ENCODE measurements at regions not wholly inside any gene's neighbourhood (a gene's known extent, or its start where the extent isn't known, plus 50 kb on each side); places are given as distances from the start of the nearest gene placed in this dataset.

DNA sequence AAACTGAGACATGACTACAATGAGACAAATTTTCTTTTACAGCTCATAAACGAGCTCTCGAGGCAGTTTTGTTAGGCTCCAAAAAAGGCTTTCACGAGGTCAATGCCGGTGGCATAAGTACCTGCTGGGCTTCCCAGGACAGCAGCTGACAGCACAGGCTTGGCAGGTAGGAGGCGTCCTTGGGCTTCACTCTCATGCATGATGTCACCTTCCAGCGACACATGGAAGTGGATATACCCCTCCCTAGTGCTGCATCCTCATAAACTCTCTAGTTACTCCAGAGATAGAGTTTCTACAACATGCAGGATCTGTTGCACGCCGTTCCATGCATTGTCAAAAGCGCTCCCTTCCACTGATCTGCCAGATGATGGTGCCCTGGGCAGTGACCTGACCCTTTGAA lies 112.5 kb upstream of the PAXBP1 start:
- Histone ChIP-seq H3K36me3 (ENCODE audit: insufficient read depth, low read length) (no peaks in the 10 kb centered on the region), H3K4me1 (ENCODE audit: control insufficient read depth, insufficient read depth, low read length) (no peaks in the 10 kb centered on the region), H3K4me3 (ENCODE audit: low read length) (no peak overlapping the region), H3K27me3 (ENCODE audit: control insufficient read depth, insufficient read depth, low read length) (peaks cover 17% of the 10 kb centered on the region), H3K9me3 (replicated peaks; ENCODE audit: low read length) (no peaks in the 10 kb centered on the region), H3K9ac (ENCODE audit: low read depth, low read length) (no peak overlapping the region), H3K4me2 (ENCODE audit: low read length) (no peak overlapping the region)

GRCh38 chr21:32886339-32886738 lies 114.8 kb upstream of the PAXBP1 start:
- Histone ChIP-seq H3K4me3 (ENCODE audit: low read length) (no peak overlapping the region), H3K9ac (ENCODE audit: low read depth, low read length) (no peak overlapping the region), H3K4me2 (ENCODE audit: low read length) (no peak overlapping the region), H3K4me1 (ENCODE audit: control insufficient read depth, insufficient read depth, low read length) (no peaks in the 10 kb centered on the region), H3K36me3 (ENCODE audit: insufficient read depth, low read length) (no peaks in the 10 kb centered on the region), H3K9me3 (replicated peaks; ENCODE audit: low read length) (no peaks in the 10 kb centered on the region), H3K27me3 (ENCODE audit: control insufficient read depth, insufficient read depth, low read length) (peaks cover 16% of the 10 kb centered on the region)

GRCh38 chr21:32887026-32887425 lies 115.5 kb upstream of the PAXBP1 start:
- Histone ChIP-seq H3K27me3 (ENCODE audit: control insufficient read depth, insufficient read depth, low read length) (peaks cover 12% of the 10 kb centered on the region), H3K36me3 (ENCODE audit: insufficient read depth, low read length) (no peaks in the 10 kb centered on the region), H3K9ac (ENCODE audit: low read depth, low read length) (no peak overlapping the region), H3K4me2 (ENCODE audit: low read length) (no peak overlapping the region), H3K4me1 (ENCODE audit: control insufficient read depth, insufficient read depth, low read length) (no peaks in the 10 kb centered on the region), H3K4me3 (ENCODE audit: low read length) (no peak overlapping the region), H3K9me3 (replicated peaks; ENCODE audit: low read length) (no peaks in the 10 kb centered on the region)

- H3K27me3 ChIP-seq (ENCODE audit: control insufficient read depth, insufficient read depth, low read length), result peaks cover 5% of the 10 kb centered on the region
- H3K4me3 ChIP-seq (ENCODE audit: low read length), result no peak overlapping the region
- no peak overlapping the region for H3K9ac ChIP-seq (ENCODE audit: low read depth, low read length)
- H3K9me3 ChIP-seq (replicated peaks; ENCODE audit: low read length), result no peaks in the 10 kb centered on the region
- no peaks in the 10 kb centered on the region for H3K36me3 ChIP-seq (ENCODE audit: insufficient read depth, low read length)
- H3K4me1 ChIP-seq (ENCODE audit: control insufficient read depth, insufficient read depth, low read length), result no peaks in the 10 kb centered on the region
- no peak overlapping the region for H3K4me2 ChIP-seq (ENCODE audit: low read length)
Measured at GRCh38 chr21:32888971-32889370, 117.4 kb upstream of the PAXBP1 start.

GRCh38 chr21:32889596-32889995 lies 118.0 kb upstream of the PAXBP1 start:
- no peaks in the 10 kb centered on the region for H3K9me3 ChIP-seq (replicated peaks; ENCODE audit: low read length)
- H3K4me2 ChIP-seq (ENCODE audit: low read length), result no peak overlapping the region
- peaks cover 5% of the 10 kb centered on the region for H3K27me3 ChIP-seq (ENCODE audit: control insufficient read depth, insufficient read depth, low read length)
- H3K9ac ChIP-seq (ENCODE audit: low read depth, low read length), result no peak overlapping the region
- H3K4me1 ChIP-seq (ENCODE audit: control insufficient read depth, insufficient read depth, low read length), result no peaks in the 10 kb centered on the region
- H3K4me3 ChIP-seq (ENCODE audit: low read length), result no peak overlapping the region
- H3K36me3 ChIP-seq (ENCODE audit: insufficient read depth, low read length), result no peaks in the 10 kb centered on the region

DNA sequence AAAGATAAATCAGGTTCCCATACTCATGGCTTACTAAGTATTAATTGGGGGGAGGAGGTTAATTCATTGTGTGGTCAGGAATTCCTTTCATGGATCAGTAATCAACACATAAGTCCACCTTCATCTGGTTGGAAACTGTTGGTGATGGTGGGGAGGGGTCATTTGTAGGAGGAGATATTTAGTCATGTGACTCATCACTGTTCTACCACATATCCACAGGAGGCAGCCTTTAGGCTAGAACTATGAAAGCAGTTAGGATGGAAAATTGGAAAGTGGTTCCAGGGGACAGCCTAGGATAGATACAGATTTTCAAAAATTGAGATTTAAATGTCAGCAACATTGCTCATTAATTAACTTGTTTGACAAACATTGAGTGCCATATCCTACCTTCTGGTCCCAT lies 122.8 kb upstream of the PAXBP1 start:
- Histone ChIP-seq H3K9me3 (replicated peaks; ENCODE audit: low read length) (no peaks in the 10 kb centered on the region), H3K36me3 (ENCODE audit: insufficient read depth, low read length) (no peaks in the 10 kb centered on the region), H3K9ac (ENCODE audit: low read depth, low read length) (no peak overlapping the region), H3K27me3 (ENCODE audit: control insufficient read depth, insufficient read depth, low read length) (no peaks in the 10 kb centered on the region), H3K4me2 (ENCODE audit: low read length) (no peak overlapping the region), H3K4me3 (ENCODE audit: low read length) (no peak overlapping the region), H3K4me1 (ENCODE audit: control insufficient read depth, insufficient read depth, low read length) (no peaks in the 10 kb centered on the region)

DNA sequence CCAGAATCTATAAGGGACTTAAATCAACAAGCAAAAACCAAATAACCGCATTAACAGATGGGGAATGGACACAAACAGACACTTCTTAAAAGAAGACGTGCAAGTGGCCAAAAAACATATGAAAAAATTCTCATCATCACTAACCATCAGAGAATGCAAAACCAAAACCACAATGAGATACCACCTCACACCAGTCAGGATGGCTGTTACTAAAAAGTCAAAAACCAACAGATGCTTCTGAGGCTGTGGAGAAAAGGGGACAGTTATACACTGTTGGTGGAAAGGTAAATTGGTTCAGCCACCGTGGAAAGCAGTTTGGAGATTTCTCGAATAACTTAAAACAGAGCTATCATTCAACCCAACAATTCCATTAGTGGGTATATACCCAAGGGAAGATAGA lies 124.9 kb upstream of the OLIG2 start:
- H3K27me3 ChIP-seq (ENCODE audit: control insufficient read depth, insufficient read depth, low read length), result peaks cover 5% of the 10 kb centered on the region
- no peak overlapping the region for H3K9ac ChIP-seq (ENCODE audit: low read depth, low read length)

GRCh38 chr21:32907521-32907920 lies 118.2 kb upstream of the OLIG2 start:
- peaks cover 26% of the 10 kb centered on the region for H3K27me3 ChIP-seq (ENCODE audit: control insufficient read depth, insufficient read depth, low read length)
- no peaks in the 10 kb centered on the region for H3K4me1 ChIP-seq (ENCODE audit: control insufficient read depth, insufficient read depth, low read length)
- no peak overlapping the region for H3K9ac ChIP-seq (ENCODE audit: low read depth, low read length)
- no peaks in the 10 kb centered on the region for H3K9me3 ChIP-seq (replicated peaks; ENCODE audit: low read length)
- no peaks in the 10 kb centered on the region for H3K36me3 ChIP-seq (ENCODE audit: insufficient read depth, low read length)
- no peak overlapping the region for H3K4me3 ChIP-seq (ENCODE audit: low read length)
- no peak overlapping the region for H3K4me2 ChIP-seq (ENCODE audit: low read length)

More for the DNA sequence above, 124.9 kb upstream of the OLIG2 start:
- H3K9me3 ChIP-seq (replicated peaks; ENCODE audit: low read length), result no peaks in the 10 kb centered on the region
- H3K4me1 ChIP-seq (ENCODE audit: control insufficient read depth, insufficient read depth, low read length), result no peaks in the 10 kb centered on the region
- H3K4me3 ChIP-seq (ENCODE audit: low read length), result no peak overlapping the region
- H3K4me2 ChIP-seq (ENCODE audit: low read length), result no peak overlapping the region
- H3K36me3 ChIP-seq (ENCODE audit: insufficient read depth, low read length), result no peaks in the 10 kb centered on the region

GRCh38 chr21:32908534-32908933 lies 117.2 kb upstream of the OLIG2 start:
- Histone ChIP-seq H3K36me3 (ENCODE audit: insufficient read depth, low read length) (no peaks in the 10 kb centered on the region), H3K4me2 (ENCODE audit: low read length) (no peak overlapping the region), H3K9me3 (replicated peaks; ENCODE audit: low read length) (no peaks in the 10 kb centered on the region), H3K4me1 (ENCODE audit: control insufficient read depth, insufficient read depth, low read length) (no peaks in the 10 kb centered on the region), H3K27me3 (ENCODE audit: control insufficient read depth, insufficient read depth, low read length) (peaks cover 27% of the 10 kb centered on the region), H3K9ac (ENCODE audit: low read depth, low read length) (no peak overlapping the region), H3K4me3 (ENCODE audit: low read length) (no peak overlapping the region)

DNA sequence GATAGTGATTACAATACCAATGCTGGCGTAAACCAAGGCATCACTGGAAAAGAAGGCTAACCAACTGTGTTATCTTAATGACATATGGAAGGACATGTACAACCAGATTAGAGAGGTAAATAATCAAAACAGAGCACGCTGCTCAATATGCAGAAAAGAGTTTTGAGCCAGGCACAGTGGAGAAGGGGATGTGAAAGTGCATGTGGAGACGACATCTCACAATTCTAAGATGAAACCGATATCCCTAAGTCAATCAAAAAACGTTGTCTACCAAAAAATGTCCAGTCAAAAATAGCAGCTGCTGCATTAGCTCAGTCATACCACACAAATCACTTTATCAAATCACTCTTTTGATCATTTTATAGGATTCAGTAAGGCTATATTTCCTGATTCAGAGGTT lies 116.3 kb upstream of the OLIG2 start:
- no peak overlapping the region for H3K4me3 ChIP-seq (ENCODE audit: low read length)
- no peaks in the 10 kb centered on the region for H3K9me3 ChIP-seq (replicated peaks; ENCODE audit: low read length)
- H3K36me3 ChIP-seq (ENCODE audit: insufficient read depth, low read length), result no peaks in the 10 kb centered on the region
- no peaks in the 10 kb centered on the region for H3K4me1 ChIP-seq (ENCODE audit: control insufficient read depth, insufficient read depth, low read length)
- H3K27me3 ChIP-seq (ENCODE audit: control insufficient read depth, insufficient read depth, low read length), result peaks cover 25% of the 10 kb centered on the region
- H3K9ac ChIP-seq (ENCODE audit: low read depth, low read length), result no peak overlapping the region
- H3K4me2 ChIP-seq (ENCODE audit: low read length), result no peak overlapping the region

- Histone ChIP-seq H3K4me1 (ENCODE audit: control insufficient read depth, insufficient read depth, low read length) (no peaks in the 10 kb centered on the region), H3K4me2 (ENCODE audit: low read length) (no peak overlapping the region), H3K36me3 (ENCODE audit: insufficient read depth, low read length) (no peaks in the 10 kb centered on the region), H3K9me3 (replicated peaks; ENCODE audit: low read length) (no peaks in the 10 kb centered on the region), H3K4me3 (ENCODE audit: low read length) (no peak overlapping the region), H3K27me3 (ENCODE audit: control insufficient read depth, insufficient read depth, low read length) (peaks cover 35% of the 10 kb centered on the region), H3K9ac (ENCODE audit: low read depth, low read length) (no peak overlapping the region)
Measured at GRCh38 chr21:32914424-32915039, 111.2 kb upstream of the OLIG2 start.

- Histone ChIP-seq H3K4me3 (ENCODE audit: low read length) (no peak overlapping the region), H3K9ac (ENCODE audit: low read depth, low read length) (no peak overlapping the region), H3K27me3 (ENCODE audit: control insufficient read depth, insufficient read depth, low read length) (peaks cover 31% of the 10 kb centered on the region), H3K9me3 (replicated peaks; ENCODE audit: low read length) (no peaks in the 10 kb centered on the region), H3K4me1 (ENCODE audit: control insufficient read depth, insufficient read depth, low read length) (no peaks in the 10 kb centered on the region), H3K4me2 (ENCODE audit: low read length) (no peak overlapping the region), H3K36me3 (ENCODE audit: insufficient read depth, low read length) (no peaks in the 10 kb centered on the region)
Measured at GRCh38 chr21:32915099-32915498, 110.6 kb upstream of the OLIG2 start.
